Endodermal cell (in vitro differentiated cells): ENCODE measurements at regions not wholly inside any gene's neighbourhood (a gene's known extent, or its start where the extent isn't known, plus 50 kb on each side); places are given as distances from the start of the nearest gene placed in this dataset.

Experiments used
- DNase-seq: peaks from one replicate; pipeline ENCODE4 v3.0.0-alpha.2; 2017
- H3K27ac ChIP-seq: 2 replicates; pipeline ENCODE4 v1.5.1; 2013; ENCODE audit warnings: mild to moderate bottlenecking, low read depth, low read length, moderate library complexity
- H3K27me3 ChIP-seq: 2 replicates; pipeline ENCODE4 v1.6.1; 2013; ENCODE audit warnings: mild to moderate bottlenecking, low read length, moderate library complexity; ENCODE audit not compliant: insufficient read depth, control insufficient read depth, poor library complexity, severe bottlenecking
- H3K36me3 ChIP-seq: 2 replicates; pipeline ENCODE4 v1.7.0; 2013; ENCODE audit warnings: mild to moderate bottlenecking, low read length, moderate library complexity; ENCODE audit not compliant: control insufficient read depth, insufficient read depth
- H3K4me1 ChIP-seq: one replicate; pipeline ENCODE4 v1.7.0; 2013; ENCODE audit warnings: low read length; ENCODE audit not compliant: control insufficient read depth, insufficient read depth
- H3K4me3 ChIP-seq: 2 replicates; pipeline ENCODE4 v1.5.1; 2013; ENCODE audit warnings: mild to moderate bottlenecking, low read length, moderate library complexity
- H3K9ac ChIP-seq: 2 replicates; pipeline ENCODE4 v1.6.1; 2013; ENCODE audit warnings: mild to moderate bottlenecking, low read length, moderate library complexity; ENCODE audit not compliant: poor library complexity, severe bottlenecking; ENCODE audit errors: extremely low read depth
- H3K9me3 ChIP-seq: 2 replicates; pipeline ENCODE4 v1.6.1; 2013; ENCODE audit warnings: mild to moderate bottlenecking, low read length, moderate library complexity; ENCODE audit not compliant: control insufficient read depth
- H3K27ac Mint-ChIP-seq: 2 replicates; pipeline ENCODE4 v1.8.0; 2020; ENCODE audit warnings: mixed read lengths
- H3K27me3 Mint-ChIP-seq: 2 replicates; pipeline ENCODE4 v1.8.0; 2021; ENCODE audit warnings: mild to moderate bottlenecking, mixed read lengths; ENCODE audit not compliant: insufficient read depth
- H3K36me3 Mint-ChIP-seq: 2 replicates; pipeline ENCODE4 v1.8.0; 2020; ENCODE audit warnings: low read depth, mixed read lengths
- H3K4me1 Mint-ChIP-seq: 2 replicates; pipeline ENCODE4 v1.8.0; 2020; ENCODE audit warnings: mixed read lengths
- H3K4me3 Mint-ChIP-seq: 2 replicates; pipeline ENCODE4 v1.8.0; 2020; ENCODE audit warnings: mild to moderate bottlenecking, moderate library complexity, mixed read lengths
- H3K9me3 Mint-ChIP-seq: 2 replicates; pipeline ENCODE4 v1.8.0; 2020; ENCODE audit warnings: mild to moderate bottlenecking, mixed read lengths
- CTCF ChIP-seq: fragments of 200-600 bp; sonication (generic); conservative IDR thresholded peaks from 2 replicates; pipeline ENCODE4 v1.5.0; 2021; ENCODE audit warnings: antibody characterized with exemption, mild to moderate bottlenecking
- WGBS, 2 experiments: methylation state at CpG; one replicate each; pipeline versions ENCODE4 v1.1.5 to v1.1.7; 2013; ENCODE audit warnings: missing lambda C conversion rate in 2 of 2, mixed read lengths in 1 of 2; ENCODE audit not compliant: insufficient coverage in 1 of 2, insufficient read length in 1 of 2; 5-methylcytosine and 5-hydroxymethylcytosine counted together

GRCh38 chr3:81998139-81998755 is 236.8 kb upstream of the GBE1 start:
- no peak overlapping the region for H3K27ac Mint-ChIP-seq
- Histone ChIP-seq H3K9ac (no peak overlapping the region), H3K27me3 (no peaks in the 10 kb centered on the region), H3K9me3 (no peaks in the 10 kb centered on the region), H3K4me1 (no peaks in the 10 kb centered on the region), H3K36me3 (no peaks in the 10 kb centered on the region), H3K4me3 (no peak overlapping the region), H3K27ac (no peak overlapping the region)
- H3K4me3 Mint-ChIP-seq, result no peak overlapping the region
- H3K4me1 Mint-ChIP-seq, result peaks cover 10% of the 10 kb centered on the region
- H3K27me3 Mint-ChIP-seq, result no peaks in the 10 kb centered on the region
- DNase-seq, result no peak
- H3K9me3 Mint-ChIP-seq, result no peaks in the 10 kb centered on the region
- no peaks in the 10 kb centered on the region for H3K36me3 Mint-ChIP-seq
- TF ChIP-seq CTCF, result no peak
- 84 to 94% methylated on average over 1 to 2 of the region's 2 CpGs for WGBS, 2 experiments

GRCh38 chr3:81997390-81997789 is 235.9 kb upstream of the GBE1 start:
- H3K4me3 Mint-ChIP-seq, result no peak overlapping the region
- no peak overlapping the region for H3K27ac Mint-ChIP-seq
- Histone ChIP-seq H3K27ac (no peak overlapping the region), H3K4me1 (no peaks in the 10 kb centered on the region), H3K9me3 (no peaks in the 10 kb centered on the region), H3K27me3 (no peaks in the 10 kb centered on the region), H3K4me3 (no peak overlapping the region), H3K36me3 (no peaks in the 10 kb centered on the region), H3K9ac (no peak overlapping the region)
- WGBS, 2 experiments, result 94 to 100% methylated on average over 1 to 2 of the region's 2 CpGs
- H3K27me3 Mint-ChIP-seq, result no peaks in the 10 kb centered on the region
- peaks cover 3% of the 10 kb centered on the region for H3K4me1 Mint-ChIP-seq
- no peaks in the 10 kb centered on the region for H3K9me3 Mint-ChIP-seq
- TF ChIP-seq CTCF, result no peak
- H3K36me3 Mint-ChIP-seq, result no peaks in the 10 kb centered on the region
- no peak for DNase-seq

- 80 to 85% methylated on average over 1 to 2 of the region's 2 CpGs for WGBS, 2 experiments
- no peaks in the 10 kb centered on the region for H3K4me1 ChIP-seq
- Mint-ChIP-seq H3K27me3 (no peaks in the 10 kb centered on the region), H3K36me3 (no peaks in the 10 kb centered on the region), H3K27ac (no peak overlapping the region), H3K4me3 (no peak overlapping the region), H3K4me1 (no peaks in the 10 kb centered on the region), H3K9me3 (no peaks in the 10 kb centered on the region)
- H3K36me3 ChIP-seq, result no peaks in the 10 kb centered on the region
- H3K9me3 ChIP-seq, result no peaks in the 10 kb centered on the region
- H3K9ac ChIP-seq, result no peak overlapping the region
- no peak overlapping the region for H3K4me3 ChIP-seq
- no peak overlapping the region for H3K27ac ChIP-seq
- DNase-seq, result no peak
- peak; percentile 65 for TF ChIP-seq CTCF
- H3K27me3 ChIP-seq, result no peaks in the 10 kb centered on the region
Observed at GRCh38 chr3:81995329-81995728, 233.9 kb upstream of the GBE1 start.
